ENCODE measurements at regions not wholly inside any gene's neighbourhood (a gene's known extent, or its start where the extent isn't known, plus 50 kb on each side); places are given as distances from the start of the nearest gene placed in this dataset.

DNA sequence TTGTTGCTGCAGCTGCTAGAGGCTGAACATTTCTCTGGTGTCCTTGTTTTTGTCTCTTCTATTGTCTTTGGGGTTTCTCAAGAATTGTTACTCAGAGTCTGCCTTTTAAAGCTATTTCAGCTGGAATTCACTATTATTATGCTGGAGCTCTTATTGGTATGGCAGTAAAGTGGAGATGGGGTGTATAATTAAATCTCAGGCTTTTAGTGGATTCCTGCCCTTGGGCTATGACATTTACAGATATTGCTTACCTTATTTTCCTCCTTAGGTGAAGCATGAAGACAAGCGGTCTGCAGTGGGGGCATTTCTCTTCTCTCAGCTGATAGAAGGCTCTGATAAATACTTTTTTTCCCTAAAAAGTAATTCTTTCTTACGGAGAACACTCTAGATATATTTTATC, 1656.6 kb upstream of the IGFBP7 start:
- H3K36me3 ChIP-seq (ENCODE audit: insufficient read depth, low read depth, low read length): no peaks in the 10 kb centered on the region
- no peak overlapping the region for H3K27ac ChIP-seq (ENCODE audit: low read length)
- no peaks in the 10 kb centered on the region for H3K9me3 ChIP-seq (ENCODE audit: insufficient read depth, low read depth, low read length)
- H3K4me3 ChIP-seq (ENCODE audit: low read length): no peak overlapping the region
- H3K27me3 ChIP-seq (ENCODE audit: insufficient read depth, low read length): no peaks in the 10 kb centered on the region
- H3K9ac ChIP-seq (ENCODE audit: low read depth, low read length): no peak overlapping the region
- H3K4me1 ChIP-seq (ENCODE audit: insufficient read depth, low read length): no peaks in the 10 kb centered on the region

DNA sequence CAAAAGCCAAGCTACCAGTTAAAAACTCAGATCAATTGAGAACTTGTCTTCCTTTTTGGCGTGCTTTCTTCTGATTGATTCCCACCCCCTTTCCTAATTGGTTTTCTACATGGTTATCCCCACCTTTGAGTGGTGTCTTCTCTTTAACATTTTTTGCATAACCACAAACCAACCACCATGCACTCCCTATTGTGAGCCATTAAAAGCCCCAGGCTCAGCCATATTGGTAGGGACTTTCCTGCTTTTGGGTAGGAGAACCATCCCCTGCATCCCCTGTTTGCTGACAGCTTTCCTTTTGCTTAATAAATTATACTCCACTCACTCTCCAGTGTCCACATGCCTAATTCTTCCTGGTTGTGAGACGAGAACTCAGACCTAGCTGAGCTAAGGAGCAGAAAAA, 1651.4 kb upstream of the IGFBP7 start:
- no peaks in the 10 kb centered on the region for H3K27me3 ChIP-seq (ENCODE audit: insufficient read depth, low read length)
- H3K9ac ChIP-seq (ENCODE audit: low read depth, low read length): no peak overlapping the region
- no peaks in the 10 kb centered on the region for H3K36me3 ChIP-seq (ENCODE audit: insufficient read depth, low read depth, low read length)
- H3K9me3 ChIP-seq (ENCODE audit: insufficient read depth, low read depth, low read length): no peaks in the 10 kb centered on the region
- no peak overlapping the region for H3K27ac ChIP-seq (ENCODE audit: low read length)
- H3K4me1 ChIP-seq (ENCODE audit: insufficient read depth, low read length): no peaks in the 10 kb centered on the region
- H3K4me3 ChIP-seq (ENCODE audit: low read length): no peak overlapping the region

GRCh38 chr4:58760737-58761136, 1650.6 kb upstream of the IGFBP7 start:
- H3K27ac ChIP-seq (ENCODE audit: low read length): no peak overlapping the region
- H3K4me1 ChIP-seq (ENCODE audit: insufficient read depth, low read length): no peaks in the 10 kb centered on the region
- no peak overlapping the region for H3K4me3 ChIP-seq (ENCODE audit: low read length)
- H3K9ac ChIP-seq (ENCODE audit: low read depth, low read length): no peak overlapping the region
- no peaks in the 10 kb centered on the region for H3K36me3 ChIP-seq (ENCODE audit: insufficient read depth, low read depth, low read length)
- H3K9me3 ChIP-seq (ENCODE audit: insufficient read depth, low read depth, low read length): no peaks in the 10 kb centered on the region
- no peaks in the 10 kb centered on the region for H3K27me3 ChIP-seq (ENCODE audit: insufficient read depth, low read length)

DNA sequence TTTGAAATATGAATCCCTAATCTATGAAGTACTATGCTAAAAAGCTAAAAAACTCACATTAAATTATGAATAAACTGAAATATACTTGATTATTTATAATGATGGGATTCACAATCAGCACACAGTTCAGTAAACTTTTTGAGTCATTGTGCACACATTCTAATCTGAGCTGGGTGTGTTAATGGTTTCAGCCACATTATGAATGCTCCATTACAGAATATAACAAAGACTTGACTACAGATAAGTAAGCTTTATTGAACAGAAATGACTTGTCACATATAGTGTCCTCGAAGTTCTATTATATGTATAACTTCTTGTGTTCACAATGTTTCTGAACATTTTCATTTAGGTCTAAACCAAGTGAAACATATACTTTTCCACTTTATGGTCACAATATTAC, 1649.9 kb upstream of the IGFBP7 start:
- no peaks in the 10 kb centered on the region for H3K9me3 ChIP-seq (ENCODE audit: insufficient read depth, low read depth, low read length)
- no peaks in the 10 kb centered on the region for H3K4me1 ChIP-seq (ENCODE audit: insufficient read depth, low read length)
- H3K9ac ChIP-seq (ENCODE audit: low read depth, low read length): no peak overlapping the region
- H3K27ac ChIP-seq (ENCODE audit: low read length): no peak overlapping the region
- no peaks in the 10 kb centered on the region for H3K36me3 ChIP-seq (ENCODE audit: insufficient read depth, low read depth, low read length)
- no peak overlapping the region for H3K4me3 ChIP-seq (ENCODE audit: low read length)
- H3K27me3 ChIP-seq (ENCODE audit: insufficient read depth, low read length): no peaks in the 10 kb centered on the region

- no peak overlapping the region for H3K4me3 ChIP-seq (ENCODE audit: low read length)
- H3K4me1 ChIP-seq (ENCODE audit: insufficient read depth, low read length): no peaks in the 10 kb centered on the region
- H3K27ac ChIP-seq (ENCODE audit: low read length): no peak overlapping the region
- H3K9ac ChIP-seq (ENCODE audit: low read depth, low read length): no peak overlapping the region
- no peaks in the 10 kb centered on the region for H3K27me3 ChIP-seq (ENCODE audit: insufficient read depth, low read length)
- no peaks in the 10 kb centered on the region for H3K9me3 ChIP-seq (ENCODE audit: insufficient read depth, low read depth, low read length)
- H3K36me3 ChIP-seq (ENCODE audit: insufficient read depth, low read depth, low read length): no peaks in the 10 kb centered on the region
These were observed 1639.0 kb upstream of the IGFBP7 start for GRCh38 chr4:58749206-58749605.

DNA sequence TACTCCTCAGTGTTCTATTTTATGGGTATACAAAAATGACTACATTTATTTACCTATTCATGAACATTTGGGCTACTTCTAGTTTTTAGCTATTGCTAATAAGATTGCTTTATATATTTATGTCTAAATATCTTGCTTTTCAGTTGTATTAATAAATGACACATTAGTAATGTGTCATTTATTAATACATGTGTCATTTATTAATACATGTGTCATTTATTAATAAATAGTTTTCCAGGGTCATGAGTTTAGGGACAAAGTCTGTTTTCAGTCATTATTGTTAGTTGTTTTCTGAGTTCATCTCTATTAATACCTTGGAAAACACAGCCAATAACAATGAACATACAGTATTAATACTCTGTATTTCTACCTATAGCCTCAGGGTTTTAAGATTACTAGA, 1630.7 kb upstream of the IGFBP7 start:
- Histone ChIP-seq H3K27me3 (ENCODE audit: insufficient read depth, low read length) (no peaks in the 10 kb centered on the region), H3K36me3 (ENCODE audit: insufficient read depth, low read depth, low read length) (no peaks in the 10 kb centered on the region), H3K9me3 (ENCODE audit: insufficient read depth, low read depth, low read length) (no peaks in the 10 kb centered on the region), H3K4me1 (ENCODE audit: insufficient read depth, low read length) (no peaks in the 10 kb centered on the region), H3K4me3 (ENCODE audit: low read length) (no peak overlapping the region), H3K9ac (ENCODE audit: low read depth, low read length) (no peak overlapping the region), H3K27ac (ENCODE audit: low read length) (no peak overlapping the region)

- no peak overlapping the region for H3K9ac ChIP-seq (ENCODE audit: low read depth, low read length)
- no peak overlapping the region for H3K4me3 ChIP-seq (ENCODE audit: low read length)
- H3K36me3 ChIP-seq (ENCODE audit: insufficient read depth, low read depth, low read length): no peaks in the 10 kb centered on the region
- H3K9me3 ChIP-seq (ENCODE audit: insufficient read depth, low read depth, low read length): no peaks in the 10 kb centered on the region
- H3K4me1 ChIP-seq (ENCODE audit: insufficient read depth, low read length): no peaks in the 10 kb centered on the region
- no peak overlapping the region for H3K27ac ChIP-seq (ENCODE audit: low read length)
- no peaks in the 10 kb centered on the region for H3K27me3 ChIP-seq (ENCODE audit: insufficient read depth, low read length)
These were observed 1629.1 kb upstream of the IGFBP7 start for GRCh38 chr4:58739275-58739674.

DNA sequence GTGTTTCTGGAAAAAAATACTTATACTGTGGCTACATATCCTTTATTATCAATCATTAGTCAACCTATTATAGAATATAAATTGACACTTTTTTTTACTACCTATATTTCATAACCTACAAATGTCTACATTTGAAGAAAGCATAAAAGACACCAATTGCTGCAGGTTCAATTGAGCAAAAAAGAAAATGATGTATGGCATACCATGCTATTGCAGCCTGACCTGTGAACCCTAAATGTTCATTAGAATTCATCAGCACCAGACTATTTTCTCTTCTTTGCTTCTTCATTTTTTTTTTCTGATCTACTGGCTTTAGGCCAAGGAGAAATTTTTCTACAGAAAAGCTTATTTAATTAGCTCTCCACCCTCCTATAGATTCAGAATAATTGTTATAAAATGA, 1628.2 kb upstream of the IGFBP7 start:
- no peaks in the 10 kb centered on the region for H3K4me1 ChIP-seq (ENCODE audit: insufficient read depth, low read length)
- H3K4me3 ChIP-seq (ENCODE audit: low read length): no peak overlapping the region
- no peaks in the 10 kb centered on the region for H3K36me3 ChIP-seq (ENCODE audit: insufficient read depth, low read depth, low read length)
- H3K27me3 ChIP-seq (ENCODE audit: insufficient read depth, low read length): no peaks in the 10 kb centered on the region
- H3K9ac ChIP-seq (ENCODE audit: low read depth, low read length): no peak overlapping the region
- H3K27ac ChIP-seq (ENCODE audit: low read length): no peak overlapping the region
- H3K9me3 ChIP-seq (ENCODE audit: insufficient read depth, low read depth, low read length): no peaks in the 10 kb centered on the region

DNA sequence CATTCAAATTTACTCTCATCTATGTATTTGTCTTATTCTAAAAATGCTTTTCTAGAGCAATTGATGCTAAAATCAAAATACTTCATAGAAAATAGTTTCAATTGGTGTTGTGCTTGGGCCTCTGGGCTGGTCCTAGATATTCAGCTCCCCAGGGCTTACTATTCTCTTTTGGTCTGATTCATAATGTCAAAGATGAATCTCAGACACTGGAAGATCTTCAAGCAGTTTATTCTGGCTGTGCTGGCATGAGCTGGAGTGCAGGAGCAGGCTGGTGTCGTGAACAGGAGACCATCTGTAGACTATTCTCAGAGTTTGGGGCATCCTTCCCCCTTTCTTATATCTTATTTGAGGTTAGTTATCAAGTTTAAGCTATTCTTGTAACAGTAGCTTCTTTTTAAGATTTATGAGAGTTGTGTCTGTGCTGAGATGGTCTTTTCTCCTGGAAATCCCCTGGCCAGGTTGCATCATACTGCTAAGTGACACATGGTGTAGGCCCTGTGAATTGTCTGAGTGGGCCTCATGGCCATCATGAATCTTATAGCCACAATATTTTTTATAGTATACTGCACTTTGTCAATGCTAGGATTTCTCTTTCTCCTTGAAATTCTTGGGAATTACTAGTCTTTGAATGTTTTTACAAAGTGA, 1624.0 kb upstream of the IGFBP7 start:
- Histone ChIP-seq H3K4me3 (ENCODE audit: low read length) (no peak overlapping the region), H3K9ac (ENCODE audit: low read depth, low read length) (no peak overlapping the region), H3K36me3 (ENCODE audit: insufficient read depth, low read depth, low read length) (no peaks in the 10 kb centered on the region), H3K9me3 (ENCODE audit: insufficient read depth, low read depth, low read length) (no peaks in the 10 kb centered on the region), H3K27ac (ENCODE audit: low read length) (no peak overlapping the region), H3K4me1 (ENCODE audit: insufficient read depth, low read length) (no peaks in the 10 kb centered on the region), H3K27me3 (ENCODE audit: insufficient read depth, low read length) (no peaks in the 10 kb centered on the region)

DNA sequence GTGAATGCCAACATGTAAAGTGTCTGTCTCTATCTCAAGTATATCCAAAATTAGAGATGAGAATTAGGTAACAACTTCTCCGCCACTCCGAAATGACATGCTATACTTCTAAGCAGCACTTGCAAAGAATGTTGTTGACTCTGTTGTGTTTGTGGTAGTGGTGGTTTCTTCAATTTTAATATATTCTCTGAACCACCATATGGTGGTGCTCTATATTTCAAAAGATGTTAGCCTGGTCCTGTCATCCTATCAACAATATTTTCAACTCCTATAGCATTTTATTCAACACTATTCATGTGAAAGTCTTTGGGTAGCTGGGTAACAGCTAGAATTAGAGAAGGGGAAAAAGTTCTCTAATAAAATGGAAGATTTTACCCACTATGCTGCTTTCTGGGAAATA, 1622.8 kb upstream of the IGFBP7 start:
- no peak overlapping the region for H3K4me3 ChIP-seq (ENCODE audit: low read length)
- H3K9me3 ChIP-seq (ENCODE audit: insufficient read depth, low read depth, low read length): no peaks in the 10 kb centered on the region
- H3K9ac ChIP-seq (ENCODE audit: low read depth, low read length): no peak overlapping the region
- no peaks in the 10 kb centered on the region for H3K4me1 ChIP-seq (ENCODE audit: insufficient read depth, low read length)
- H3K27me3 ChIP-seq (ENCODE audit: insufficient read depth, low read length): no peaks in the 10 kb centered on the region
- no peaks in the 10 kb centered on the region for H3K36me3 ChIP-seq (ENCODE audit: insufficient read depth, low read depth, low read length)
- H3K27ac ChIP-seq (ENCODE audit: low read length): no peak overlapping the region

DNA sequence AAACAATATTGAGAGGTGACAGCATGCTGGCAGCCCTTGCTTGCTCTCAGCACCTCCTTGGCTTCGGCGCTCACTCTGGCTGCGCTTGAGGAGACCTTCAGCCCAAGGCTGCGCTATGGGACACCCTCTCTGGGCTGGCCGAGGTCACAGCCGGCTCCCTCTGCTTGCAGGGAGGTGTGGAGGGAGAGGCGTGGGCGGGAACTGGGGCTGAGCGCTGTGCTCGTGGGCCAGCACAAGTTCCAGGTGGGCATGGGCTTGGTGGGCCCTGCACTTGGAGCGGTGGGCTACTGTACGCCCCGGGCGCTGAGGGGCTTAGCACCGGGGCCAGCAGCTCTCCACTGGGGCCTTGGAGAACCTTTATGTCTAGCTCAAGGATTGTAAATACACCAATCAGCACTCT, 1613.8 kb upstream of the IGFBP7 start:
- no peak overlapping the region for H3K27ac ChIP-seq (ENCODE audit: low read length)
- no peak overlapping the region for H3K4me3 ChIP-seq (ENCODE audit: low read length)
- H3K9me3 ChIP-seq (ENCODE audit: insufficient read depth, low read depth, low read length): no peaks in the 10 kb centered on the region
- no peak overlapping the region for H3K9ac ChIP-seq (ENCODE audit: low read depth, low read length)
- H3K36me3 ChIP-seq (ENCODE audit: insufficient read depth, low read depth, low read length): no peaks in the 10 kb centered on the region
- no peaks in the 10 kb centered on the region for H3K4me1 ChIP-seq (ENCODE audit: insufficient read depth, low read length)
- no peaks in the 10 kb centered on the region for H3K27me3 ChIP-seq (ENCODE audit: insufficient read depth, low read length)

DNA sequence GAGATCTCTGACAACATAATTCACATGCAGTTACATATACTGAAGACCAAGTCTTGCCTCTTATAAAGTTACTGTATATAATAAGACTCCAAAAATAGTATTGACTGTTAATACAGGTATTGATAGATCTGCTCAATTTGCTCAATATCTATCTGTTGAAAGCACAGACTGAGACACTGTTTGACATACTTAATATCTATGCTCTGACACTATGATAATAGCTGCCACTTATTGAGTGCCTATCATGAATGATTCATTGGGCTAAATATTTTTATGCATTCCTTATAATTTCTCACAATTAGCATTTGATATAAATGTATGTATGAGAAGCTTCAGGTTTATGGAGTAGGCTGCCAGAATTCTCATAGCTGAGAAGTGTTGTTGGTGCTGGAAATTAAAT, 1600.9 kb upstream of the IGFBP7 start:
- Histone ChIP-seq H3K27me3 (ENCODE audit: insufficient read depth, low read length) (no peaks in the 10 kb centered on the region), H3K4me1 (ENCODE audit: insufficient read depth, low read length) (no peaks in the 10 kb centered on the region), H3K9ac (ENCODE audit: low read depth, low read length) (no peak overlapping the region), H3K4me3 (ENCODE audit: low read length) (no peak overlapping the region), H3K27ac (ENCODE audit: low read length) (no peak overlapping the region), H3K36me3 (ENCODE audit: insufficient read depth, low read depth, low read length) (no peaks in the 10 kb centered on the region), H3K9me3 (ENCODE audit: insufficient read depth, low read depth, low read length) (no peaks in the 10 kb centered on the region; the same call in 1 of the 2 replicates)
